GM19455 (cell line): ENCODE measurements at regions not wholly inside any gene's neighbourhood (a gene's known extent, or its start where the extent isn't known, plus 50 kb on each side); places are given as distances from the start of the nearest gene placed in this dataset.
"Not testable (repeated sequence)": the region's sequence is repeated elsewhere in the genome, so short reads cannot be mapped to it uniquely, and the experiment has no call there.

Source experiments
- ATAC-seq: cut with Tn5 transposase; IDR thresholded peaks from one replicate; pipeline ENCODE4 v1.9.1; 2021; ENCODE audit not compliant: unreplicated experiment

GRCh38 chr5:167348980-167349379 is 942.5 kb upstream of the WWC1 start:
- no peak for ATAC-seq

- no peak for ATAC-seq
Measured at GRCh38 chr5:167351316-167351715, 940.1 kb upstream of the WWC1 start.

GRCh38 chr5:167352801-167353200 is 938.6 kb upstream of the WWC1 start:
- ATAC-seq: no peak

GRCh38 chr5:167355346-167355745 is 936.1 kb upstream of the WWC1 start:
- ATAC-seq: no peak

GRCh38 chr5:167356374-167356773 is 935.1 kb upstream of the WWC1 start:
- no peak for ATAC-seq

GRCh38 chr5:167358868-167359492 is 932.5 kb upstream of the WWC1 start:
- ATAC-seq: no peak

- ATAC-seq: no peak
Measured at GRCh38 chr5:167361795-167362194, 929.6 kb upstream of the WWC1 start.

- no peak for ATAC-seq
Measured at GRCh38 chr5:167363065-167363464, 928.4 kb upstream of the WWC1 start.

GRCh38 chr5:167375125-167375524 is 916.3 kb upstream of the WWC1 start:
- ATAC-seq: no peak

- ATAC-seq: no peak
Measured at GRCh38 chr5:167378894-167379723, 912.3 kb upstream of the WWC1 start.

GRCh38 chr5:167381457-167381856 is 910.0 kb upstream of the WWC1 start:
- no peak for ATAC-seq

GRCh38 chr5:167389537-167389936 is 901.9 kb upstream of the WWC1 start:
- ATAC-seq: no peak

GRCh38 chr5:167391286-167391685 is 900.2 kb upstream of the WWC1 start:
- not testable (repeated sequence) for ATAC-seq

- no peak for ATAC-seq
Measured at GRCh38 chr5:167392240-167392639, 899.2 kb upstream of the WWC1 start.

GRCh38 chr5:167393358-167393757 is 898.1 kb upstream of the WWC1 start:
- no peak for ATAC-seq

- ATAC-seq: no peak
Measured at GRCh38 chr5:167402671-167403070, 888.8 kb upstream of the WWC1 start.

- ATAC-seq: no peak
Measured at GRCh38 chr5:167406513-167406912, 884.9 kb upstream of the WWC1 start.

GRCh38 chr5:167412556-167412955 is 878.9 kb upstream of the WWC1 start:
- no peak for ATAC-seq

- no peak for ATAC-seq
Measured at GRCh38 chr5:167413506-167413905, 877.9 kb upstream of the WWC1 start.

- ATAC-seq: no peak
Measured at GRCh38 chr5:167414611-167415010, 876.8 kb upstream of the WWC1 start.

GRCh38 chr5:167415779-167416746 is 875.4 kb upstream of the WWC1 start:
- no peak for ATAC-seq
